HEK293 (cell line): ENCODE measurements at regions not wholly inside any gene's neighbourhood (a gene's known extent, or its start where the extent isn't known, plus 50 kb on each side); places are given as distances from the start of the nearest gene placed in this dataset.

Source experiments
- CTCF ChIA-PET: fragments of 350-600 bp; formaldehyde crosslinking; extraction: SDS; loops from one replicate; lab custom pipeline; 2021; ENCODE audit warnings: antibody characterized with exemption; lab: Yijun Ruan, JAX
- POLR2A ChIA-PET: fragments of 300-600 bp; formaldehyde crosslinking; extraction: SDS; loops from one replicate; lab custom pipeline; 2020; ENCODE audit warnings: antibody characterized with exemption, inconsistent platforms; lab: Yijun Ruan, JAX
- H3K27ac ChIP-seq: fragments of 200-500 bp; sonication (Bioruptor generic); 2 replicates; pipeline ENCODE4 v1.5.1; 2014; ENCODE audit warnings: low read depth, low read length, control low read depth, inconsistent platforms; ENCODE audit errors: extremely low read depth
- H3K36me3 ChIP-seq, 2 experiments: fragments of 200-500 bp in 1 of 2; sonication (Bioruptor generic) in 1 of 2; 1 replicate in 1 of 2; 2 replicates in 1 of 2; pipeline ENCODE4 v1.5.1; 2014 to 2017; ENCODE audit warnings: inconsistent platforms in 2 of 2, low read length in 2 of 2; ENCODE audit not compliant: control insufficient read depth in 2 of 2, insufficient read depth in 1 of 2
- H3K4me1 ChIP-seq: fragments of 200-500 bp; sonication (Bioruptor generic); 2 replicates; pipeline ENCODE4 v1.5.1; 2014; ENCODE audit warnings: mild to moderate bottlenecking, low read length, inconsistent platforms; ENCODE audit not compliant: control insufficient read depth, insufficient read depth
- H3K4me3 ChIP-seq: 2 replicates; pipeline ENCODE4 v1.5.1; 2011; ENCODE audit warnings: low read depth, mild to moderate bottlenecking, control low read depth, low read length, moderate library complexity
- H3K9me3 ChIP-seq: fragments of 200-500 bp; sonication (Bioruptor generic); 2 replicates; pipeline ENCODE4 v1.5.1; 2014; ENCODE audit warnings: low read depth, low read length, inconsistent platforms; ENCODE audit not compliant: control insufficient read depth, insufficient read depth
- AEBP2 ChIP-seq: fragments of 450-650 bp; formaldehyde crosslinking; IDR thresholded peaks from 2 replicates; pipeline ENCODE4 v1.5.1; 2016; ENCODE audit warnings: missing biosample characterization, missing genetic modification characterization, borderline replicate concordance
- HOXD13 ChIP-seq: sonication (generic); formaldehyde crosslinking; IDR thresholded peaks from 2 replicates; pipeline ENCODE4 v1.8.0; 2022; ENCODE audit warnings: missing genetic modification reagents, borderline replicate concordance
- INSM2 ChIP-seq: fragments of 450-650 bp; formaldehyde crosslinking; IDR thresholded peaks from 2 replicates; pipeline ENCODE4 v1.5.1; 2016; ENCODE audit warnings: missing biosample characterization, missing genetic modification characterization
- KLF9 ChIP-seq: fragments of 450-650 bp; formaldehyde crosslinking; IDR thresholded peaks from 2 replicates; pipeline ENCODE4 v1.5.1; 2016; ENCODE audit warnings: missing biosample characterization, missing genetic modification characterization, low read depth
- MZF1 ChIP-seq: fragments of 450-650 bp; formaldehyde crosslinking; IDR thresholded peaks from 2 replicates; pipeline ENCODE4 v1.5.1; 2017; ENCODE audit warnings: missing biosample characterization, missing genetic modification characterization, borderline replicate concordance
- ZBTB26 ChIP-seq: fragments of 450-650 bp; formaldehyde crosslinking; optimal IDR thresholded peaks from 2 replicates; pipeline ENCODE3; 2016; ENCODE audit warnings: missing biosample characterization, mild to moderate bottlenecking, missing genetic modification characterization
- ZNF121 ChIP-seq: fragments of 450-650 bp; formaldehyde crosslinking; IDR thresholded peaks from 2 replicates; pipeline ENCODE4 v1.5.1; 2016; ENCODE audit warnings: missing biosample characterization, missing genetic modification characterization
- ZNF133 ChIP-seq: fragments of 450-650 bp; formaldehyde crosslinking; IDR thresholded peaks from 2 replicates; pipeline ENCODE4 v1.5.1; 2016; ENCODE audit warnings: missing biosample characterization, missing genetic modification characterization
- ZNF157 ChIP-seq: fragments of 450-650 bp; formaldehyde crosslinking; IDR thresholded peaks from 2 replicates; pipeline ENCODE4 v1.5.1; 2016; ENCODE audit warnings: missing biosample characterization, missing genetic modification characterization
- ZNF174 ChIP-seq: fragments of 450-650 bp; formaldehyde crosslinking; IDR thresholded peaks from 2 replicates; pipeline ENCODE4 v1.5.0; 2017; ENCODE audit warnings: missing biosample characterization, mild to moderate bottlenecking, missing genetic modification characterization
- ZNF221 ChIP-seq: fragments of 450-650 bp; formaldehyde crosslinking; IDR thresholded peaks from 2 replicates; pipeline ENCODE4 v1.5.1; 2017; ENCODE audit warnings: missing biosample characterization, missing genetic modification characterization, borderline replicate concordance
- ZNF350 ChIP-seq: fragments of 450-650 bp; formaldehyde crosslinking; IDR thresholded peaks from 2 replicates; pipeline ENCODE4 v1.5.0; 2017; ENCODE audit warnings: missing biosample characterization, mild to moderate bottlenecking, missing genetic modification characterization
- ZNF416 ChIP-seq: fragments of 450-650 bp; formaldehyde crosslinking; IDR thresholded peaks from 2 replicates; pipeline ENCODE4 v1.5.1; 2016; ENCODE audit warnings: missing biosample characterization, missing genetic modification characterization
- ZNF518A ChIP-seq: fragments of 450-650 bp; formaldehyde crosslinking; conservative IDR thresholded peaks from 2 replicates; pipeline ENCODE4 v1.5.1; 2016; ENCODE audit warnings: low read depth, missing biosample characterization, missing genetic modification characterization
- ZNF548 ChIP-seq: fragments of 450-650 bp; formaldehyde crosslinking; IDR thresholded peaks from 2 replicates; pipeline ENCODE4 v1.5.1; 2016; ENCODE audit warnings: missing biosample characterization, missing genetic modification characterization
- ZNF585B ChIP-seq: fragments of 450-650 bp; formaldehyde crosslinking; IDR thresholded peaks from 2 replicates; pipeline ENCODE4 v1.5.1; 2016; ENCODE audit warnings: missing biosample characterization, missing genetic modification characterization
- ZNF768 ChIP-seq: fragments of 450-650 bp; formaldehyde crosslinking; IDR thresholded peaks from 2 replicates; pipeline ENCODE4 v1.5.1; 2018; ENCODE audit warnings: missing biosample characterization, mild to moderate bottlenecking, missing genetic modification characterization
- ZNF830 ChIP-seq: fragments of 450-650 bp; IDR thresholded peaks from 2 replicates; pipeline ENCODE4 v1.5.0; 2018; ENCODE audit warnings: missing biosample characterization, missing genetic modification characterization, low read depth, mild to moderate bottlenecking, moderate library complexity
- TF ChIP-seq, protein P1 (sequence below): fragments of 450-650 bp; formaldehyde crosslinking; IDR thresholded peaks from 2 replicates; pipeline ENCODE4 v1.5.1; 2016; ENCODE audit warnings: missing biosample characterization, missing genetic modification characterization
- TF ChIP-seq, protein P2 (sequence below): fragments of 450-650 bp; formaldehyde crosslinking; IDR thresholded peaks from 2 replicates; pipeline ENCODE4 v1.5.1; 2016; ENCODE audit warnings: missing biosample characterization, missing genetic modification characterization

GRCh38 chr13:99836291-99836690, 135.3 kb downstream of the ZIC5 start:
- Histone ChIP-seq H3K36me3 (no peaks in the 10 kb centered on the region), H3K4me3 (no peak overlapping the region), H3K27ac (no peak overlapping the region), H3K4me1 (no peaks in the 10 kb centered on the region), H3K9me3 (no peaks in the 10 kb centered on the region)
- TF ChIP-seq ZNF133 (tag by site-specific recombination) = no peak
- TF ChIP-seq ZNF416 (tag by site-specific recombination) = no peak
- TF ChIP-seq ZNF174 (tag by site-specific recombination) = no peak
- TF ChIP-seq, protein P1, sequence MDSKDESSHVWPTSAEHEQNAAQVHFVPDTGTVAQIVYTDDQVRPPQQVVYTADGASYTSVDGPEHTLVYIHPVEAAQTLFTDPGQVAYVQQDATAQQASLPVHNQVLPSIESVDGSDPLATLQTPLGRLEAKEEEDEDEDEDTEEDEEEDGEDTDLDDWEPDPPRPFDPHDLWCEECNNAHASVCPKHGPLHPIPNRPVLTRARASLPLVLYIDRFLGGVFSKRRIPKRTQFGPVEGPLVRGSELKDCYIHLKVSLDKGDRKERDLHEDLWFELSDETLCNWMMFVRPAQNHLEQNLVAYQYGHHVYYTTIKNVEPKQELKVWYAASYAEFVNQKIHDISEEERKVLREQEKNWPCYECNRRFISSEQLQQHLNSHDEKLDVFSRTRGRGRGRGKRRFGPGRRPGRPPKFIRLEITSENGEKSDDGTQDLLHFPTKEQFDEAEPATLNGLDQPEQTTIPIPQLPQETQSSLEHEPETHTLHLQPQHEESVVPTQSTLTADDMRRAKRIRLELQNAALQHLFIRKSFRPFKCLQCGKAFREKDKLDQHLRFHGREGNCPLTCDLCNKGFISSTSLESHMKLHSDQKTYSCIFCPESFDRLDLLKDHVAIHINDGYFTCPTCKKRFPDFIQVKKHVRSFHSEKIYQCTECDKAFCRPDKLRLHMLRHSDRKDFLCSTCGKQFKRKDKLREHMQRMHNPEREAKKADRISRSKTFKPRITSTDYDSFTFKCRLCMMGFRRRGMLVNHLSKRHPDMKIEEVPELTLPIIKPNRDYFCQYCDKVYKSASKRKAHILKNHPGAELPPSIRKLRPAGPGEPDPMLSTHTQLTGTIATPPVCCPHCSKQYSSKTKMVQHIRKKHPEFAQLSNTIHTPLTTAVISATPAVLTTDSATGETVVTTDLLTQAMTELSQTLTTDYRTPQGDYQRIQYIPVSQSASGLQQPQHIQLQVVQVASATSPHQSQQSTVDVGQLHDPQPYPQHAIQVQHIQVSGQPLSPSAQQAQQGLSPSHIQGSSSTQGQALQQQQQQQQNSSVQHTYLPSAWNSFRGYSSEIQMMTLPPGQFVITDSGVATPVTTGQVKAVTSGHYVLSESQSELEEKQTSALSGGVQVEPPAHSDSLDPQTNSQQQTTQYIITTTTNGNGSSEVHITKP (tag by site-specific recombination) = no peak
- TF ChIP-seq KLF9 (tag by site-specific recombination) = no peak
- TF ChIP-seq, protein P2, sequence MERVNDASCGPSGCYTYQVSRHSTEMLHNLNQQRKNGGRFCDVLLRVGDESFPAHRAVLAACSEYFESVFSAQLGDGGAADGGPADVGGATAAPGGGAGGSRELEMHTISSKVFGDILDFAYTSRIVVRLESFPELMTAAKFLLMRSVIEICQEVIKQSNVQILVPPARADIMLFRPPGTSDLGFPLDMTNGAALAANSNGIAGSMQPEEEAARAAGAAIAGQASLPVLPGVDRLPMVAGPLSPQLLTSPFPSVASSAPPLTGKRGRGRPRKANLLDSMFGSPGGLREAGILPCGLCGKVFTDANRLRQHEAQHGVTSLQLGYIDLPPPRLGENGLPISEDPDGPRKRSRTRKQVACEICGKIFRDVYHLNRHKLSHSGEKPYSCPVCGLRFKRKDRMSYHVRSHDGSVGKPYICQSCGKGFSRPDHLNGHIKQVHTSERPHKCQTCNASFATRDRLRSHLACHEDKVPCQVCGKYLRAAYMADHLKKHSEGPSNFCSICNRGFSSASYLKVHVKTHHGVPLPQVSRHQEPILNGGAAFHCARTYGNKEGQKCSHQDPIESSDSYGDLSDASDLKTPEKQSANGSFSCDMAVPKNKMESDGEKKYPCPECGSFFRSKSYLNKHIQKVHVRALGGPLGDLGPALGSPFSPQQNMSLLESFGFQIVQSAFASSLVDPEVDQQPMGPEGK (tag by site-specific recombination) = no peak
- no peak for TF ChIP-seq INSM2 (tag by site-specific recombination)
- no peak for TF ChIP-seq HOXD13
- TF ChIP-seq ZNF221 (tag by site-specific recombination) = no peak
- TF ChIP-seq MZF1 (tag by site-specific recombination) = no peak
- no peak for TF ChIP-seq ZNF350 (tag by site-specific recombination)
- no peak for TF ChIP-seq ZBTB26 (tag by site-specific recombination)
- no peak for TF ChIP-seq AEBP2 (tag by site-specific recombination)
- ChIA-PET POLR2A (interaction anchor here (0.5 kb wide), 1 partner anchor 36 kb away, joined by 3 read pairs; no protein-coding TSS in a partner anchor), CTCF (interaction anchor here (0.7 kb wide), 1 partner anchor 257 kb away, joined by 3 read pairs; no protein-coding TSS in a partner anchor)

DNA sequence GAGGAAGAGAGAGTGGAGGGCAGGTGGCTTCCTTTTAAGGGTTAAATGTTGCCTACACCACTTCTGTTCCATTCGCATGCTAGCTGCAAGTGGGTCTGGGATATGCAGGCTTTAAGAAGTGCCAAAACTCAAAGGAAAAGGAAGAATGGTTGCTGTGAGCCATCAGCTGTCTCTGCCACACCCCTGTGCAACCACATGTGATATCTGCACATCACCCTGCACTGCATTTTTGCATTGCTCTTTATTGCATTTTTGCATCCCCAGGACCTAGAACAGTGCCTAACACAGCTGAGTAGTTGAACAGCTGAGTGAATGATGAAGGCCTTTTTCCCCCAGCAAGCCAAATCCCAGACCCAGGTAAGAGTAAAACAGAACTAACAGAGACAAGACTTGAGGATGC, 136.1 kb downstream of the ZIC5 start:
- Histone ChIP-seq H3K4me3 (no peak overlapping the region), H3K36me3 (no peaks in the 10 kb centered on the region), H3K27ac (no peak overlapping the region), H3K4me1 (no peaks in the 10 kb centered on the region), H3K9me3 (no peaks in the 10 kb centered on the region)
- ChIA-PET CTCF (interaction anchor here (0.7 kb wide), 1 partner anchor 257 kb away, joined by 3 read pairs; no protein-coding TSS in a partner anchor), POLR2A (no interaction called here)
- TF ChIP-seq ZNF830 (tag by site-specific recombination) = no peak
- TF ChIP-seq ZNF585B (tag by site-specific recombination) = no peak
- TF ChIP-seq ZNF121 (tag by site-specific recombination) = no peak
- no peak for TF ChIP-seq ZNF157 (tag by site-specific recombination)
- no peak for TF ChIP-seq ZNF548 (tag by site-specific recombination)
- no peak for TF ChIP-seq ZNF518A (tag by site-specific recombination)
- TF ChIP-seq ZNF768 (tag by site-specific recombination) = no peak
